A673 (cell line): ENCODE measurements at regions not wholly inside any gene's neighbourhood (a gene's known extent, or its start where the extent isn't known, plus 50 kb on each side); places are given as distances from the start of the nearest gene placed in this dataset.

Source experiments
- CTCF ChIP-seq: fragments of 300-800, 200-600 bp; sonication (generic); conservative IDR thresholded peaks from 2 replicates; pipeline ENCODE4 v1.5.1; 2017; ENCODE audit warnings: low read depth, mild to moderate bottlenecking, antibody characterized with exemption, low read length, moderate library complexity, mixed read lengths
- EZH2 ChIP-seq: fragments of 200-600 bp; sonication (generic); IDR thresholded peaks from 2 replicates; pipeline ENCODE4 v1.6.1; 2017; ENCODE audit warnings: borderline replicate concordance, low read depth, mild to moderate bottlenecking, mixed read lengths, antibody characterized with exemption, low read length; ENCODE audit not compliant: poor library complexity, severe bottlenecking

- TF ChIP-seq CTCF: no peak
- no peak for TF ChIP-seq EZH2
Measured at GRCh38 chr3:55320928-55321327, 166.2 kb downstream of the WNT5A start.
